DMS 273 (cell line): ENCODE measurements at regions not wholly inside any gene's neighbourhood (a gene's known extent, or its start where the extent isn't known, plus 50 kb on each side); places are given as distances from the start of the nearest gene placed in this dataset.
"Not testable (repeated sequence)": the region's sequence is repeated elsewhere in the genome, so short reads cannot be mapped to it uniquely, and the experiment has no call there.

Source experiments
- DNase-seq: peaks from one replicate; lab custom pipeline; 2025; ENCODE audit not compliant: unreplicated experiment; lab: John Stamatoyannopoulos, UW

DNA sequence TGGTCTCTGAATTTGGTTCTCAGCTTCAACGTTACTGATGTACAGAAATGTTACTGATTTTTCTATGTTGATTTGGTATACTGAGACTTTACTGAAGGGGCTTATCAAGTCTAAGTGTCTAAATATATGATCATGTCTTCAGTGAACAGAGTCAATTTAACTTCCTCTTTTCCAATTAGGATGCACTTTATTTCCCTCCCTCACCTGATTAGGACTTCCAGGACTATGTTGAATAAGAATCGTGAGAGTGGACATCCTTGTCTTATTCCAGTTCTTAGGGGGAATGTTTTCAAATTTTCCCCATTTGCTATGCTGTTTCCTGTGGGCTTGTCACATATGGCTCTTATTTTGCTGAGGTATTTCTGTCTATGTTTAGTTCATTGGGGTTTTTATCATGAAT, 349.5 kb downstream of the PRR16 start:
- DNase-seq: no peak

DNA sequence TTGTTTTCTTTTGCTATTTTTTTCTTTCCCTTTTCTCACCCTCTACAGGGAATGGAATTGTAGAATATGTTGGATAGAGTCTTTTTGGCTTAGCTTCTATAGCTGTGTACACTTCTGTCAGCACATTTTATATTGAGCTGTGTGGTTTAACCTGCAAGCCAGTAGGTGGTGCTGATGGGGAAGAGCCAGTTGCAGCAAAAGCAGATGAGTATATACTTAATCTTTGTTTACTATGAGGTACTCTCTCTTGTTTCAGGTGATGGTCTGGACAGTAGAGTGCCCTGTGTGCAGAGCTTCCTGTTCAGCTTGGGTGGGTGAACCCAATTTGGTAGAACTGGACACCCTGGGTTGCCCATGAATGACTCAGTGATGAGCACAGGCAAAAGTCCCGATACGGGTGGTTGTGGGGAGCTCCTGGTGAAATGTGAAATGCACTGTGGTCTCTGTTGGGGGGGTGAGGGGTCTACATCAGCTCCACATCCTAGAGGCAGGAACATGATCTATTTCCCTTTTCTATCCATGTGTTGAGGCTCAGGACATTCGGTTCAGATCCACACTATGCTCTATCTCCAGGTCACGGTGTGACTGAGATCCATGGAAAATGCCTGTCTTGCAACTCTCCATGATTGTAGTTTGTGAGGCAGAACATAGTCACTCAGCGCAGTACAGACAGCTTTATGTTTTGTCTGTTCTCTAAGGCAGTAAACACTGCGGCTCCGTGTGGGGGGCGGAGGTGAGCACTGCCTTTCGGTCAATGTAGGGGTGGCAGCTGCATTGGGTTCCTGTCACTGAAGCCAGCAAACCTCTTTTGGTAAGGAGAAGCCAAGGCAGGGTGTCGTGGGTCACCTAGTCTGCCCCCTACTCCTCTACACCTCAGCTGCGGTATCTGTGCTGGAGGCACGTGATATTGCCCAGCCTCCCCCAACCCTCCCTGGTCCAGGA, 353.2 kb downstream of the PRR16 start:
- DNase-seq: peak; percentile 10

DNA sequence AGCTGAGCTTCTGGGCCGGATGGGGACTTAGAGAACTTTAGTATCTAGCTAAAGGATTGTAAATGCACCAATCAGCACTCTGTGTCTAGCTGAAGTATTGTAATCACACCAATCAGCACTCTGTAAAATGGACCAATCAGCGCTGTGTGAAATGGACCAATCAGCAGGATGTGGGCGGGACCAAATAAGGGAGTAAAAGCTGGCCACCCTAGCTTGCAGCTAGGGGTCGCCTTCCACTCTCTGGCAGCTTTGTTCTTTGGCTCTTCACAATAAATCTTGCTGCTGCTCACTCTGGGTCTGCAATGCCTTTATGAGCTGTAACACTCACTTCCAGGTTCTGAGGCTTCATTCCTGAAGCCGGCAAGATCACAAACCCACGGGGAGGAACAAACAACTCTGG, 354.0 kb downstream of the PRR16 start:
- peak; percentile 9 for DNase-seq

DNA sequence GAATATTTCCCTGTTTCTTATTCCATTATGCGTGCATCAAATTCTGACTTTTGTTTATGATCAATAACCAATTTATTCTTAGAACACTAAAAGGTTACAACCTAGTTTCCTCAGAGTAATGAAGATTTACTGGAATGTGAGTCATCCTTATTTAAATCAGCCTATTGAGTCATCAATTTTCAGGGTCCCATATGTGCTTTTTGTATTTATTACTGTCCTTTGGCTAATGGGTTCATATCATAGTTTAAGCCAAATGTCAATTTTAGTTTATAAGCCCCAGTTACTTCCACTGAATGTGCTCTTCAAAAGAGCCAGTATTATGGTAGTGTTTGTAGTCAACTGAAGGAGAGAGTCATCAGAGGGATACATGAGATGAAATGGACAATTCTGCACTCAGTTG, 359.2 kb downstream of the PRR16 start:
- DNase-seq: no peak

DNA sequence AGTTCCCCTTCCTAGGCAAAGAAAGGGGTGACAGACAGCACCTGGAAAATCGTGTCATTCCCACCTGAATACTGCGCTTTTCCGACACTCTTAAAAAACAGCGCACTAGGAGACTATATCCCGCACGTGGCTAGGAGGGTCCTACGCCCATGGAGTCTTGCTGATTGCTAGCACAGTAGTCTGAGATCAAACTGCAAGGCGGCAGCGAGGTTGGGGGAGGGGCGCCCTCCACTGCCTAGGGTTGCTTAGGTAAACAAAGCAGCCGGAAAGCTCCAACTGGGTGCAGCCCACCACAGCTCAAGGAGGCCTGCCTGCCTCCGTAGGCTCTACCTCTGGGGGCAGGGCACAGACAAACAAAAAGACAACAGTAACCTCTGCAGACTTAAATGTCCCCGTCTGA, 367.5 kb downstream of the PRR16 start:
- DNase-seq: not testable (repeated sequence)

DNA sequence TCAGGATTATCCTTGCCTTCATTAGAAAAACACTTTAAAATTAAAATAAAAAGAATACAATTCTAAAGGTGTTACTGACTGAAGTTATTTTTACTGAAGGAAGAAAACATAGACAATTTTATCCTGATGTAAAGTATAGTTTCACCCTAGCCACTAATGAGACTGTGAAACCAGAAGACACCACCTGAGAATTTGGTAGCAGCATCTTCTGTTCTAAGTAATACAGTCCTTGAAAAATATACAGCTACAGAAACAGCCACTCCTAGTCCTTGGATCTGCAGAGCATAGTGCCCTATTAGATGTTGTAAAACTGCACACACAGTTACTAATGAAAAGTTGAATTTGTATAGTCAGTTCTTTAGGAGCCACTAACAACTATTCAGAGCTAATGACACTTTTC, 377.7 kb downstream of the PRR16 start:
- DNase-seq: no peak

DNA sequence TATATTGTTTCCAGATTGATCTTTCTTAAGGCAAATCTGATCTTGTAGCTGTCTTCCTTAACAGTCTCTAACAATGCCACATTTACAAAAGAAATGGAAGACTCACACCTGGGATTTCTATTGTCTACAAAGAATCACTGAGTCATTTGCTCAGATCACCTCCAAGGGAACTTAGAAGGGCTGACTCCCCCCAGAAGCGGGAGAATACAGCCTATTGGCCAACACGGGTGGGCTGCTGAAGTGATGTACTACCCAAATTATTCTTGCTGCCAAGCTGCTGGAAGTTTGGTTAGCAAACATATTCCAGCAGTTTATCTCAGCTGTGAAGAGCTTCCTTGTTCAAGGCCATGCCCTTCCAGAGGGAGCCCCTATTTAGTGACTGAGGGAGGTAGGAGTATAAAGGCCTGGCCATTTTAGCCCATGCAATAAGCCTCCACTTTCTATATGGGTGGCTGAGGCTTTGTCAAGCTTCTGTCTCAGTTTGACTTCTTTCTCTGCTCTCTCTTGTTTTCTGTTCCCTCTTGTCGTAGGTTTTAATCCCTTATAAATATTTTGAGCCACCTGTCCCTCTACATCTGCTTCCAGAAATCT, 379.4 kb downstream of the PRR16 start:
- DNase-seq: no peak

DNA sequence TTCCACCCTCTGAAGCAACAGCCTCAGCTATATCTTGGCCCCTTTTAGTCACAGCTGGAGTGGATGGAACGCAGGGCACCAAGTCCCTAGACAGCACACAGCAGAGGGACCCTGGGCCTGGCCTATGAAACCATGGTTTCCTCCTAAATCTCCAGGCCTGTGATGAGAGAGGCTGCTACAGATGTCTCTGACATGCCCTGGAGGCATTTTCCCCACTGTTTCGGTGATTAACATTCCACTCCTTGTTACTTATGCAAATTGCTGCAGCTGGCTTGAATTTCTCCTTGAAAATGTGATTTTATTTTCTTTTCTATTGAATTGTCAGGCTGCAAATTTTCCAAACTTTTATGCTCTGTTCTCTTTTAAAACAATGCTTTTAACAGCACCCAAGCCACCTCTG, 384.8 kb downstream of the PRR16 start:
- DNase-seq: no peak

DNA sequence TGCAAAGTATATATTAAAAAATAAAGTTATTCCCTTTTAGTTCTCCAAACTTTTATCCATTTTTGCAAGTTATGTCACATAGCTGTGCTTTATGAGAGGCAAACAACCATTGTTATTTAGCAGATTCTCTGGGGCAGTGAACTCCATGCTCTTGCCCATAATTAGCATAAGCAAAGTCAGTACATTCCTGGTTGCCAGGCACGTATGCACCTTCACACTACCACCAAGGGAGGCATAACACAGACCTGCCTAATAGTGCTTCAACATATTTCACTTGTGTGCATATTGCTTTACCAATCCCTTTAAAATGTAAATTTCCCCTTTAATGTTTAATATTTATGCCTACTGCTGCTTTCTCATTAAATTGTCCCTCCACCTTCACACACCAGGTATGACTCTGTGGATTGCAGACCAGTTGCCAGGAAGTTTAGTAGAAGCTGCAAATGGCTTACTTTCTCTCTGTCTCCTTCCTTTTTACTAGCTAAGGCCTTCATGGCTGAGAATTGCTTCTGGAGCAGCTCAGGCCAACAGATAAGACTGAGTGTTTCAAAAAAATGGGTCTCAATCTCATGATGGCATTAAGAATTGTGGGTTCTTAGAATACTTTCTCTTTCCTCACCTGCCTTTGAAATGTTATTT, 388.2 kb downstream of the PRR16 start:
- DNase-seq: no peak

DNA sequence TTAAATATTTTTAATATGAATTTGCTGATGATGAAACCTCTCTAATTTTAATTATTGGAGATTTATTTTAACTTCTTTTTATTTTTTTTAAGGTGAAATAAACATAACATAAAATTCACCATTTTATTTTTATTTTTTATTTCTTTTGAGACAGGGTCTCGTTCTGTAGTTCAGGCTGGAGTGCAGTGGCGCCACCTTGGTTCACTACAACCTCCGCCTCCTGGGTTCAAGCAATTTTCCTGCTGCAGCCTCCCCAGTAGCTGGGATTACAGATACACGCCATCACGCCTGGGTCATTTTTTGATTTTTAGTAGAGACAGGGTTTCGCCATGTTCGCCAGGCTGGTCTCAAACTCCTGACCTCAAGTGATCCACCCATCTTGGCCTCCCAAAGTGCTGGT, 402.9 kb downstream of the PRR16 start:
- no peak for DNase-seq

DNA sequence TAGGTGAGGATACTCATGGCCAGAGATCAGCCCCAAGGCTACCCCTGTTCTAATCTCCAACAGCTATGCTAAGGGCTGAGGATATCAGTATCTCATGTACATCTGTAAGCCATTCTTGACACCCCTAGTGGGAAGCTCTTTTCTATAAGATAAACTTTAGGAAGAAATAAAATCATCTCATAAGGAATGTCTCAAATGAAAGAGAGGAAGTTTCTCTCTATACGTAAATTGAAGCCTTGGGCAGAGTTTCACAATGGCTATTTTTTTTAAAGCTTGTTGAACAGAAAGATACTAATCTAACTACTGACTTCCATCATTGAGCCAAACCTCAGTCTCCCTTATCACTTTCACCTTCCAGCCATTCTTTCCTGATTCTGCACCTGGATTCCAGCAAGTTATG, 405.7 kb downstream of the PRR16 start:
- DNase-seq: no peak

DNA sequence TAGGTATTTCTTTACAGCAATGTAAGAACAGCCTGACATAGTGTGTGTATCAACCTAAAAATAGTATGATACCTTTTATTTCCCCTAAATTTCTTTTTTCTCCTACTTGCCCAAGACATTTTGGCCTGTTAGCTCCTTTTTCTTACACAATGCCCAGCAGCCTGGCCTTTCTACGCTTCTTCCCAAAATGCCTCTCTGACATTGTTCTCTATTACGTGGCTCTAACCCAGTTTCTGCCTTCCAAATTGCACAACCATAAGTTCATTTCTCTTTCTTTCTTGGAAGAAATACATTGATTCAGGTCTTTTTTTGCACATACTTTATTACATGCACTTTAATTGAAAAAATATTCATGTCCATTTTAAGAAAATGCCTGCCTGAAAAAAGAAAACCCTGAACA, 408.2 kb downstream of the PRR16 start:
- no peak for DNase-seq

DNA sequence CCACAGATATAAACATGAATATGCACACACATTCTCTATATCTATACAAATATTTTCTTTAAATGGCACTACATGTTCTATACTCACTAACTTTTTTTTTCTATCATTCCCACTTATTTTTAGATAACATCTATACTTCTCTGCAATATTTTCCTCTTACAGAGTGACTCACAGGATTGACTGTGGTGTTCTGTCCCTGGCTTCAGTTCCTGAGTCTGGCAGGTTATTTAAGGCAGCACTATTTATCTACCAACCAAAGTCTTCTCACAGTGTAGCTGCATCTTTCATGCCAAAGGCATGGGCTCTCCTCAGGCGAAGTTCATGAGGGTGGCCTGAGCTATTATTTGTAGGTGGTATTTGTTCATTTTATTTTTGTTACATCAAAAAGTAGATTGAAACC, 409.0 kb downstream of the PRR16 start:
- no peak for DNase-seq

DNA sequence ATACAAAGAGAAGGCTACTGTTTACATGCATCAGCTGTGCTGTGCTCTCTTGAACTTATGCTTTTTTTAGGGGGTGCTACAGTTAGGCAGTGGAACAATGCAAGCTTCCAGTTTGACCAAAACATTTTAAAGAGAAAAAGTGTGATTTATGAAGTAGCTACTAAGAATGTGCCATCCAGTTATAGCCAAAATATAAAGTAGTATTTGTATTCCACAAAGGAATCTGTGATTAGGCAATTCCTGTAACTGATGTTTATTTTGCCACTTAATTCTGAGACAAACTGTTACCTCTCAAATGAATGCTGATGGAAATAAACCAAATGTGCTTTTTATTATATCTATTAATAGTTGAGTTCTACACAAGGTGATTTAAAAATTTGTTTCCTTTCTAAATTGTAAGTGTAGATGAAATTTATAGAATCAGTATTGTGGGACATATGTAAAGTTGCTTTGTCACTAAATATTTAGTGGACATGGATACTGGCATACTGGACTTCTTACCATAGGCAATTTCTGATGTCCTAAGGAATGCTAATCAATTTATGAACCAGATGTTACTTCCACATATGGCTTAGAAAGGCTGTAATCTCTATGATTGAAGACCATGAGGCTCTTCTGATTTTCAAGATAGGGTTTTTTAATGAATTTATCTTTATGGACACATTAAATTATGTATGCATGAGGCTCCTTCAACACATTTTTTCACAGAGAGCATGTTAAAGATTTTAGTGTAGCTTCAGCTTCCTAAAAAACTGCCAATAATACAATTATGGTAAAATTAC, 410.2 kb downstream of the PRR16 start:
- DNase-seq: no peak

DNA sequence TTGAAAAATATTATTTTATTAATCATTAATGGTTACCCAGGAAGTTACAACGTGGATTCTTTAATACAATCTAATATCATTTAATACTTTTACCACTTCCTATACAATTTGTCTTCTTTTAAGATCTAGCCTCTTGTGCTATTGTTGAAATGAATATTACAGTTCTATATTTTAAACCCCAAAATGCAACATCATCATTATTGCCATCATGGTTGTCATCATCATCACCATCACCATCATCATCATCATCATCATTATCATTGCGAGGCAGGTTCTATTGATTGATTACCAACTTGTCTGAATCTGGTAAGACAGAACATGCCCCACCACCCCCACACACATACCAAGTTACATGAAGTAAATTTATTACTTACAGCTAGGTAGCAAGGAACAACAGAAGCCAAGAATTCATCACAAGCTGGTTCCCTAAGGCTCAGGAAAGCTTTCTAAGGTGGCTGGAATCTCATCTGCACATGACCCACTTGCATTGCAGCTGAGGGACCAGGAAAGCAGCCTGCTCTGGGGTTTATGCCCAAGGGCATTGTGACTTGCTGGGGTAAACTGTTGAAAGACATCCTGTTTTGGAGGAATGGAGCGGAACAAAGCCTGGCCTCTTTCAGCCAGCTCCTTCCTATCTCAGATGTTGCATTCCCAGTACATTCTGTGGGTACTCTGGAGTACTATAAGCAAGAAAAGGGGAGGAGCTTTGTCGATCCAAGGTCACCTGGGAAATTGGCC, 418.1 kb downstream of the PRR16 start:
- DNase-seq: no peak

DNA sequence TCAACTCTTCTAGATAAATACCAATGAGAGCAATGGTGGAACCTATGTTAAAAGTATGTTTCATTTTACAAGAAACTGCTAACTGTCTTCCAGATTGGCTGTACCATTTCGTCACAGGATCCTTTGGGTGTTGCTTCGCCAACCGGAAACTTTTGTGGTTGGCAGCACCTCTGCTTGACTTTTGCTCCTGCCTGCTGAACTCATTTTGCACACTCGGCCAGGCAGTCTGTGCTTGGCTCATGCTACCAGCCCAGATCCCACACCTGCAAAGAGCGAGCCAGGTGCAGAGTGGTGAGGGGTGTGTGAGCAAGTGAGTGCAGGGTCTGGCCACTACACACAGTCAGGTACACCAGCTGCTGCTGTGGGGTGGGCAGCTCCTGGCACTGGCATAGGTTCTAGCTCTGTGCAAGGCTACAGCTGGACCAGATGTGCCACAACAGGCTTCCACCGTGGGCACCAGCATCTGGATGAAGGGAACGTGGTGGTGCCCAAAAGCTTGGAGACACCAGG, 422.3 kb downstream of the PRR16 start:
- no peak for DNase-seq

DNA sequence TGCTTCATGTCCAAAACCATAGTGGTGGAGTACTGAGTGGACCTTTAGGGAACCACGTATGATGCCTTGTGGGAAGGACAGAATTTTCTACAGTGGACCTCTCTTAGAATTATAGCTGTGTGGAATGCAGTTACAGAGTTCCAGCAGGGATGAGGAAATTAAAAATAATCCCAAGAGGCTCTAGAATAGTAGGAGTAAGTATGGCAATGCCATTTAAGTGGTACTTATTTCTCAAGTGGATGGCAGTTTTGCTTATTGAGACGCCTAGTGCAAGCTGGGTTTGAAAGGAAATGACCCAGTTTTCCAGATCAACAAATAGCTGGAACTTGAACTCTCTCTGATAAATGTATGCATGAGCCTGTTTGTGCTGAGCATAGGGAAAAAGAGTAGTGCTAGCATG, 431.6 kb downstream of the PRR16 start:
- DNase-seq: no peak

DNA sequence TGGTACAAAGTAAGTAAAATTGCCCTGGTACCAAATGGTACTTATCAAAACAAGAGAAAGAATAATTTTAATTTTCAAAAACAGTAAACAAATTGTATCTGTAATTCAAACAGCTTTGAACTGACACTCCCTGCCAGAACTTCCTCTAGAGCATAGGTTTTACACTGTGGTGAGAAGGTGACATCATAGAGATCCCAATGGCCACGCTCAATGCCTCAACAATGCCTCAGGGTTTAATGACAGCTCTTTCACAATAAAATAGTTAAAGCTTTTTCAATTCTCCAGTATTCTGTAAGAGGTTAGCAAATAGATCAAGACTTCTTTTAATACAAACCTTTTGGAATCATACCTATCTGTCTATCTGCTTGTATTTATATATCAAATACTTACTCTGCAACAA, 437.1 kb downstream of the PRR16 start:
- DNase-seq: no peak

DNA sequence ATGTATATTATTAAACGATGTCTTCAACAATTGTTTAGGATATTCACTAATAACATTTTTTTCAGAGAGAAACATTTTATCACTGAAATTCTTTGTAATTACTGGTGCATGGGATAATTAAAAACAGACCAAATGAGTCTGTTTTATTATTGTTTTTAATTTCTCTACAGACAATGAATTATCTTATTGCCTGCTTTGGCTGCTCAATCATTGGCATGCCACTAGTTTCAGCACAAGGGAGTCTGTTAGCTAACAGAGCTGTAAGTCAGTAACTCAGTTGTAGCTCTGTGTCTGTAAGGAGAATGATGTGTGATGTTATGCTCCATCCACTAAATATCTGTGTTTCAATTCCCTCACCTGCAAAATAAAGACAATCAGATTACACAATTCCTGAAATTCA, 443.9 kb downstream of the PRR16 start:
- DNase-seq: no peak

DNA sequence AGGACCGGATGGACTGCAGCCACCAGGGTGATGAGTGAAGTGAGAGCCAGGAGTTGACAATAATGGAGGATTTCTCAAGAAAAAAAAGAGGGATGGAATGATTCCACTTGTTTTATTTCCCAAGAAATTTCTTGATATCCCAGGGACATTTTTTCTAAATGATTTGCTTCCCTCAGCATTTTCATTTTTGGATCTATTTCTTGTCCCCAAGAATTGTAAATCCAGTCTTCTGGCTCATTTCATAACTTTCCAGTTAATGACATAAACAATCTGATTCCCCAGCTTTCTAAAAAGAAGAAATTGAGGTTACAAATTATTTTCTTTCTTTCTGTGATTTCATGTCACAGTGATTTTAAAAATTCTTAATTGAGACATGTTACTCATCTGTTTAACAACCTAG, 446.5 kb downstream of the PRR16 start:
- no peak for DNase-seq

DNA sequence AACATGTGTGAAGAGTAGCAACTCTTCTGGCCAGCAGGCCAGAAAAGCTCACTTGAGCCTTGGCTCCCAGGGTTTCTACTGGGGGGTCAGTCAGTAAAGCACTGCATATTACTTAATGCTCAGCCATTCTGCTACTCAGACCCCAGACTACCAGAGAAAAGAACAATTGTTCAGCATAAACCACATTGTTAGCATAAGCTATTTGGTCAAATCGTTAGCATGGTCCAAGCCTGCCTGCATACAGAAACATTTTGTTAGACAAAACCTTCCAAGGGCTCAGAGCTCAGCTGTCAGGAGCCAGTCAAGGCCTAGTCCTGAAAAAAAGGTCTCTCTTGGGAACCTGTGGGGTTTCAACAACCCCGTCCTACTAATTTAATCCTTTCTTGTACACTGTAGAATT, 449.3 kb downstream of the PRR16 start:
- no peak for DNase-seq
